Panc1 (cell line): ENCODE measurements at regions not wholly inside any gene's neighbourhood (a gene's known extent, or its start where the extent isn't known, plus 50 kb on each side); places are given as distances from the start of the nearest gene placed in this dataset.

ENCODE experiments used
- CTCF ChIP-seq: fragments of 450-650 bp; IDR thresholded peaks from 2 replicates; pipeline ENCODE4 v1.5.1; 2017; ENCODE audit warnings: mild to moderate bottlenecking
- POLR2AphosphoS5 ChIP-seq: IDR thresholded peaks from 2 replicates; pipeline ENCODE4 v1.6.1; 2012; ENCODE audit warnings: mild to moderate bottlenecking, low read depth, low read length, moderate library complexity
- TCF7L2 ChIP-seq: IDR thresholded peaks from 2 replicates; pipeline ENCODE4 v1.6.1; 2011; ENCODE audit warnings: mild to moderate bottlenecking, low read depth, low read length, inconsistent platforms

- TF ChIP-seq CTCF (no peak), POLR2AphosphoS5 (no peak), TCF7L2 (no peak)
Measured at GRCh38 chr7:81460250-81461045, 309.4 kb downstream of the HGF start.
